HG02763 (cell line): ENCODE measurements at regions not wholly inside any gene's neighbourhood (a gene's known extent, or its start where the extent isn't known, plus 50 kb on each side); places are given as distances from the start of the nearest gene placed in this dataset.
"Not testable (repeated sequence)": the region's sequence is repeated elsewhere in the genome, so short reads cannot be mapped to it uniquely, and the experiment has no call there.

Experiments
- ATAC-seq: cut with Tn5 transposase; IDR thresholded peaks from one replicate; pipeline ENCODE4 v1.9.1; 2021; ENCODE audit warnings: mild to moderate bottlenecking, moderate library complexity; ENCODE audit not compliant: unreplicated experiment

DNA sequence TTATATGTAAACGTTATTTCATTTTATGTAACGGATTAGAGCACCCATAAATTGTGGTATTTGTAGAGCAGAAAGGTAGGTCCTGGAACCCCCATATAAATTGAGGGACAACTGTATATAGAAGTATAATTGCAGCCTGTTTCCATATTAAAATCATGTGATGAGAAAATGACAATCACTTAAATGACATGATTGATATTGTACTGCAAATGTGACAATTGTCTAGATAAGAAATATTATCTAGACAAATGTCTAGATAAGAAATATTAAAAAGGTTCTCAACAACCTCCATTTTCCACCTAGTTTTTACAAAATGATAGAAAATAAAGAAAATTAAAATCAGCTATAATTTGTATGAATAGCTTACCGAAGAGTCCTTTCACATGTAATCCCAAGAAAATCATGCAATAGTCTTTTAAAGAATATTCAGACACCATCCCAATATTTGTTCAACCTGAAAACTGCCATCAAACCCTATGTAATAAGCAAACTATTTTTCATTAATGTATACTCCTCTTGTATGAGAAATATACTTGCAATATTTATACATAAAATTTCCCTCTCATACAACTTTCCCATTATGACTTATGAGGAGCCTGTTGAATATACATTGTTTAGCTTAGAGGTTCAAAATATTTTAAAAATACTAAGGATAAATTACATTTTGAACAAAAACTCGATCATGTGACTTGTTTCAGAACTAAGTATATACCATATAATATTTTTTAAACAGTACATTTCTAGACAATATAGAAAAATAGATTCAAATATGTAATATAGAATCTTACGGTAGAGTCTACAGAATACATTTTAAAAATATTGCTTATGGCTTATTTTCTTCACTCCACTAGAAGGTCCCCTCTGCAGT lies 153.2 kb downstream of the CRPPA start:
- no peak for ATAC-seq

DNA sequence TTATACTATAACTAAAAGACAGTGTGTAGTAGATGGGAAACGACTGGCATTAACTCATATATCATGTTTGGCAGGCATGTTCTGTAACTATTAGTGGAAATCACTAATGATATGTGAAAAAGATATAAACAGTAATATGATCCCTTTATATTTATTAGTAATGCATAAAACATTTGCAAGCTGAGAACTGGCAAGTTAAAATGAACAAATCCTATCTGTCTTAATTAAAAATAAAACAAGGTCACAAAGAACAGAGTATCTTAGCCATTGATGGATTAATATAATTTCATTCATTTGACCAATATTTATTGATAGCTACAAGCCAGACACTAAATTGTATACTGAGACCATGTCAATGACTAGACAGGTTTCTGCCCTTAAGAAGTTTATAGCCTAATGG lies 154.5 kb downstream of the CRPPA start:
- ATAC-seq = no peak

DNA sequence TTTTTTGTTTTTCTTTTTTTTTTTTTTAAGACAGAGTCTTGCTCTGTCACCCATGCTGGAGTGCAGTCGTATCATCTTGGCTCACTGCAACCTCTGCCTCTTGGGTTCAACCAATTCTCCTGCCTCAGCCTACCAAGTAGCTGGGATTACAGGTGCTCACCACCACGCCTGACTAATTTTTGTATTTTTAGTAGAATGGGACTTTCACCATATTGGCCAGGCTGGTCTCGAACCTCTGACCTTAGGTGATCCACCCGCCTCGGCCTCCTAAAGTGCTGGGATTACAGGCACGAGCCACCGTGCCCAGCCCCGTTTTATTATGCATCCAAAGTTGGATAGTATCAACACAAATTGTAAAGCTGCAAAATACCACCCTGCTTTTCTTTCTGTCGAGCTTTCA lies 154.9 kb downstream of the CRPPA start:
- not testable (repeated sequence) for ATAC-seq

DNA sequence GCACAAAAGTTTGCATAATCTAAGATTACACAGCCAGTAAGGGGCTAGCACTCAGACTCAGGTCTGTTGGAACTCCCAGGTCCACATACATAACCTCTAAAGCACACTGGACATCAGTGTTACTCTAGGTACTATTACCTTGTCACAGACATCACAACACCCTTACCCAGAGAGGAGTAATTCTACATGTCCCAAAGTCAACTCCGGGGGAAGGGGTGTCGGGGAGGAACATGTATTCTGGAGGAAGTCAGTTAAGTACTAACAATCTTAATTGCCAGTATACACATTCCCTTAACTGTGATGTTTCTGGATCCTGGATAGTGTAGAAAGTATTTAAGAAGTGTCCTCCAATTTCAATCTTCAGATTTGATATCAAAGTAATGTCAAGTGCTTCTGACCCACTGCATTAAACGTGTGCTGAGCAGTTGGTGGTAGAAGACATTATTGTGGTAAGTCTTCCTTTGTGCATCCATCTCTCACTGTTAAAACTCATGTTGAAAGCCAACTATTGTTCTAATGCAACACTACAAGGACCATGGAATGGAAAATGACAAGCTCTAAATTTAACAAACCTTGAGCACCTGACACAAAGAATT lies 155.4 kb downstream of the CRPPA start:
- no peak for ATAC-seq

DNA sequence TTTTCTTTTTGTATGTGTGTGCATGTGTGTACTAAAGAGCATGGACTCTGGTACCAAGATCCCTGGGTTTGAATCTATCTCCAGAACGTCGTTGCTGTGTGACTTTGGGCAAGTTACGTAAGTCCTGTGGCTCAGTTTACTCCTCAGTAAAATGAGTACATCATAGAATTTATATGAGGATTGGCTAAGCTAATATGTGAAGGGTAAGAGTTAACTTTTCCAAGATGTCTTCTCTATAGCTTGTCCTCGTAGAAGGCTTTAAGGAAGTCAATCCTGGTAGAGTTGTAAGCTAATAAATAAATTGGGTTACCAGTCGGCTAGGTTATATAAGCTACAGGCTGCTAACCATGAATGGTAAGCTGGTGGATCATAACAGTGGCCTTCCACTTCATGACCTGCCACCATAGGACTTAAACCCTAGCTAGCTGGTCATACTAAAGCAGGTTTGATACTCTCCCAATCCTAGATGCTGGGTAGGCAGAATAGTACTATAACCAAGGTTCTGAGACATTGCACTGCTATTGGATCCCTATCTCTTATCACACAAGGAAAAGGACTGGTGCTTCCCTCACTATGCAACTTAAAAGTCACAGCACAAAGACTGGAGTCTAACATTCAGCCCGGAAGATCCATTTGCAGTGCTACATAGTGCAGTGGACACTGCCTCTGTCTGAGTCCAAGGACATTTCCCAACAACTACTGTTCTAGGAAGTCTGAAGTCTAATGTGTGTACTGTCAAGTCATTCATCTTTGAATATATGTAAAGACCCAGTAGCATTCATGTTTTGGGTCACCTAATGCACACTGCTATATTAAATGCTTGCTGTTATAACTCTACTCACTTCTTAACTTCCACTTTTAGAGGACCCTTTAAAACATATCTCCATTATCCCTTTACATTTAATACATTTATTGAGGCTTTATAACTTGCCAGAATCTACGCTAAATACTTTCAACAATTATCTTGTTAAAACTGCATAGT lies 156.2 kb downstream of the CRPPA start:
- ATAC-seq = no peak

DNA sequence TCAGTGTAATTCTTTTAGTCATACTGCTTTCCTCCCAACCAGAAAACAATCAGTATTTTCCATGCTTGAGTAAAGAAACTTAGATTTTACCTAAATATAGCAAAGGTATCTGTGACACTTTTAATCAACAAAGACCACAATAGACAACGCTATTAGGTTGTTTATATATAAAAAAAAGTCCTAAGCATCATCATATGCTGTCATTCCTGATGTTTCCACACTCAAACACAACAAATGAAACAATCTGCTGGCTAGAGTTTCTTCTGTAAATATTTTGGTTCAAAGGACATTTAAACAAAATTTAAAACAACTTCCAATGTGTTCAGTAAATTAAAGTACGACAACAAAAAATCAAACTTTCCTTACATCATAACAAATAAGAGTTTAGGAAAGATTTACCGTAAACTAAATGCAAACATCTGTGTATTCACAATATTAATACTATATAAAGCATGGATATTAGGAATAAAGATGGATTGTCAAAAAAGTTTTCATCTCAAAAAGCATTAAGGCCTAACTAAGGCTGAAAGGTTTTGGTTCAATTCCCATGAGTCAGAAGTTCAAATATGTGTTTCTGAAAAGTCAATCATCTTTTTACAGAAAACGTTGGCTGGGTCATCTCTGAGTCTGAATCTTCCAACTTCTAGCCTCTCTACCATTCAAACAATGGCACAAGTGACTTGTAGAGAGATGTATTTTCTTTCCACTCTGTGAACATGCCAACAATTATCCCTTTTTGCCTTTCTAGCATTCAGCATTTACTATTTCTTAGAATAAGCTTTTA lies 157.1 kb downstream of the CRPPA start:
- ATAC-seq = no peak

DNA sequence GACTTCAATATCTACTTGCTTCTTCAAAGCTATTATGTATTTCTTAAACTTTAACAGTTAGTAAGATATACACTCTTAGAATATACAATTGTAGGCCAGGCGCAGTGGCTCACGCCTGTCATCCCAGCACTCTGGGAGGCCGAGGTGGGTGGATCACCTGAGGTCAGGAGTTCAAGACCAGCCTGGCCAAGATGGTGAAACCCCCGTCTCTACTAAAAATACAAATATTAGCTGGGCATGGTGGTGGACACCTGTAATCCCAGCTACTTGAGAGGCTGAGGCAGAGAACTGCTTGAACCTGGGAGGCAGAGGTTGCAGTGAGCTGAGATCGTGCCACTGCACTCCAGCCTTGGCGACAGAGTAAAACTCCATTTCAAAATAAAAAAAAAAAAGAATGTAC lies 158.0 kb downstream of the CRPPA start:
- not testable (repeated sequence) for ATAC-seq

DNA sequence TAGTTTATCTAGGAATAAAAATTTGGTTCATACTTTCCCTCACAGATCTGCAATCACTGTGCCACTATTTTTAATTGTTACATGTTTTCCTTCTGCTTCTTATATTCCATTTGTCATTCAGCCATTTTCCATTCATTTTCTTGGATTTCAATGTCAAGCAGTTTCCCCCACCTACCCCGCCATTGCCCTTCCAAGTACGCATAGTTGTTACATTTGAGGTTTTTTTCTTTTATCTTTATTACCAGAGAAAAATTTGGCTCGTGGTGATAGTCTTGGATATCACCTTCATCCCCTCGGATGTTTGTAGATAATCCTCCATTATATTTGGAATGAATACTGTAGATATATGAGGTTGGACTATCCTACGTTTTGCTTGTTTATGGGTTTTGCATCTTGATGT lies 159.7 kb downstream of the CRPPA start:
- no peak for ATAC-seq

DNA sequence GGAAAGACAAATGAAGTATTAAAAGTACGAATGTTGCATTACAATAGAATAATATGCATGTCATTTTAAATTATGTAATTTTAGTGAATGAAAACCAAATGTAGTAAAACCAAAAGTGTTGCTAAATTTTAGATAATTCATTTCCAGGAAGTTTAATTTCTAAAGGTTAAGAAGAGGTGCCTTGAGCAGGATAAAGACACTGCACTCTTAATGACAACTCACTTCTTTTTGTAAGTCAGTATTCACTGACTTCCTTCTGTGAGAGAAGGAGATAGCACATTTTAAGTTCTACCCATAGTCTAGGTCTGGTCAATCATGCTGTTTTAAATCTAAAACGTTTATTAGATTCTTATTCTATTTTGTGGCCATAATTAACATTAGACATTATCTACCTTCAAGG lies 160.2 kb downstream of the CRPPA start:
- ATAC-seq = no peak

DNA sequence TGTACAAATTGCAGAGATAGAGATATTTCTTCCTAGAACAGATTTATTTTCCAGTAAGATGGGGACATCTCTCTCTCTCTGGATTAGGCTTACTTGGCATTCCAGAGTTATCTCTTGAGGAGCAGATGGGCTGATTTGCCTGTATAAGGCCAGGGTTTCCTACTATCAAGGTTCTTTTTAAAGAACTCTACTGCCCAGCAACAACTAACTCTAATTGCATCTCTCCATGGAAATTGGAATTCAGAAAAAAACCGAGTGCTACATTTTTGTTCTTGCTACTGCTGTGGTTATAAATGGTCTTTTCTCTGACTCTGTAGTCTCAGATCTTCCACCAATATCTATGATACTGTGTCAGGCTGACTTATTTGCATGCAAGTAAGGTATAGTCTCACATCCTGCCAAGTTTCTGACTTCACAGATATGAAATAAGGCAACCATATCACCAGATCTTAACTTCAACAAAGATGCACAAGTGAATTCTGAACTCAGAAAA lies 161.1 kb downstream of the CRPPA start:
- ATAC-seq = no peak

DNA sequence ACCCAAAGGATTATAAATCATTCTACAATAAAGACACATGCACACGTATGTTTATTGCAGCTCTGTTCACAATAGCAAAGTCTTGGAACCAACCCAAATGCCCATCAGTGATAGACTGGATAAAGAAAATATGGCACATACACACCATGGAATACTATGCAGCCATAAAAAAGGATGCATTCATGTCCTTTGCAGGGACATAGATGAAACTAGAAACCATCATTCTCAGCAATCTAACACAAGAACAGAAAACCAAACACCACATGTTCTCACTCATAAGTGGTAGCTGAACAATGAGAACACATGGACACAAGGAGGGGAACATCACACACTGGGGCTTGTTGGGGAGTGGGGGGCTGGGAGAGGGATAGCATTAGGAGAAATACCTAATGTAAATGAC lies 164.9 kb downstream of the CRPPA start:
- not testable (repeated sequence) for ATAC-seq

DNA sequence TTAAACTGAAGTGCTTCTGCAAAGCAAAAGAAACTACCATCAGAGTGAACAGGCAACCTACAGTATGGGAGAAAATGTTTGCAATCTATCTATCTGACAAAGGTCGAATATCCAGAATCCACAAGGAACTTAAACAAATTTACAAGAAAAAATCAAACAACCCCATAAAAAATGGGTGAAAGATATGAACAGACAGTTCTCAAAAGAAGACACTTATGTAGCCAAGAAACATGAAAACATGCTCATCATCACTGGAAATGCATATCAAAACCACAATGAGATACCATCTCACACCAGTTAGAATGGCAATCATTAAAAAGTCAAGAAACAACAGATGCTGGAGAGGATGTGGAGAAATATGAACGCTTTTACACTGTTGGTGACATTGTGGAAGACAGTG lies 165.4 kb downstream of the CRPPA start:
- not testable (repeated sequence) for ATAC-seq

DNA sequence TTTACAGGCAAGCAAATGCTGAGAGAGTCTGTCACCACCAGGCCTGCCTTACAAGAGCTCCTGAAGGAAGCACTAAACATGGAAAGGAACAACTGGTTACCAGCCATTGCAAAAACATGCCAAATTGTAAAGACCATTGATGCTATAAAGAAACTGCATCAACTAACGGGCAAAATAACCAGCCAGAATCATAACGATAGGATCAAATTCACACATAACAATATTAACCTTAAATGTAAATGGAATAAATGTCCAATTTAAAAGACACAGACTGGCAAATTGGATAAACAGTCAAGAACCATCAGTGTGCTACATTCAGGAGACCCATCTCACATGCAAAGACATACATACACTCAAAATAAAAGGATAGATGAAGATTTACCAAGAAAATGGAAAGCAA lies 170.7 kb downstream of the CRPPA start:
- not testable (repeated sequence) for ATAC-seq

DNA sequence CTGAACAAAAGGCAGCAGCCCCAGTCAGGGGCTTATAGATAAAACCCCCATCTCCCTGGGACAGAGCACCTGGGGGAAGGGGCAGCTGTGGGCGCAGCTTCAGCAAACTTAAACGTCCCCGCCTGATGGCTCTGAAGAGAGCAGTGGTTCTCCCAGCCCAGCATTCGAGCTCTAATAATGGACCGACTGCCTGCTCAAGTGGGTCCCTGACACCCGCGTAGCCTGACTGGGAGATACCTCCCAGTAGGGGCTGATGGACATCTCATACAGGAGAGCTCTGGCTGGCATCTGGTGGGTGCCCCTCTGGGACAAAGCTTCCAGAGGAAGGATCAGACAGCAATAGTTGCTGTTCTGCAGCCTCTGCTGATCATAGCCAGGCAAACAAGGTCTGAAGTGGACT lies 172.1 kb downstream of the CRPPA start:
- not testable (repeated sequence) for ATAC-seq

DNA sequence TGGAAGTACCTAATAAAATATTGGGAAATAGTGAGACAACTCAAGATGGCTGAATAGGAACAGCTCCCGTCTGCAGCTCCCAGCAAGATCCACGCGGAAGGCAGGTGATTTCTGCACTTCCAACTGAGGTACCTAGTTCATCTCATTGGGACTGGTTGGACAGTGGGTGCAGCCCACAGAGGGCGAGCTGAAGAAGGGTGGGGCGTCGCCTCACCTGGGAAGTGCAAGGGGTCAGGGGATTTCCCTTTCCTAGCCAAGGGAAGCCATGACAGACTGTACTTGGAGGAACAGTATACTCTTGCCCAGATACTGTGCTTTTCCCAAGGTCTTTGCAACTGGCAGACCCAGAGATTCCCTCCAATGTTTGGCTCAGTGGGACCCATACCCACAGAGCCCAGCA lies 172.8 kb downstream of the CRPPA start:
- ATAC-seq = not testable (repeated sequence)

DNA sequence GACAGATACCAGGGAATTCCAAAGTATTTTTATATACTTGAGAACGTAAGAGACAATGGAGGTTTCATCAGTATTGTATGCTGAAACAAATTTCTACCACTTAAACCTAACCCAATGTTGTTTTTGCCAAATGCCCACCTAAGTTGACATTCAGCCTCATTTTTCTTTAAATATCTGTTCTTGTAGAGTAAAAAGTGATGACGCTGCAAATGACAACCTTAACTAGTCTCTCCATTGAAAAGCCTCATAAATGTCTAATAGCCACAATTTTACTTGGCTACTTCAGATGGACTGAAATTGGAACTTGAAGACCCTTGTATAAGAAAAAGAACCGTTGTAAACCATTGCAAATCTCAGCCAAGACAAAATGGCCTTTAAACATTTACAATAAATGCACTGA lies 176.9 kb downstream of the CRPPA start:
- no peak for ATAC-seq

DNA sequence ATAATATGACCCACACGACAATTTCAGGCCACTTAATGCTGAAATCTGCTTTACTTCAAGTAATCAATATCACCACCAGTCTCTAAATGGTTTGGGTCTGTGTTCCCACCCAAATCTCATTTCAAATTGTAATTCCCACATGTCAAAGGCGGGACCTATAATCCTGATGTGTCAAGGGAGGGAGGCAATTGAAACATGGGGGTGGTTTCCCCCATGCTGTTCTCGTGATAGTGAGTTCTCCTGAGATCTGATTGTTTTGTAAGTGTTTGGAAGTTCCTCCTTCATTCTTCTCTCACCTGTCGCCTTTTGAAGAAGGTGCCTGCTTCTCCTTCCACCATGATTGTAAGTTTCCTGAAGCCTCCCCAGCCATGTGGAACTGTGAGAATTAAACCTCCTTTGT lies 178.4 kb downstream of the CRPPA start:
- no peak for ATAC-seq

DNA sequence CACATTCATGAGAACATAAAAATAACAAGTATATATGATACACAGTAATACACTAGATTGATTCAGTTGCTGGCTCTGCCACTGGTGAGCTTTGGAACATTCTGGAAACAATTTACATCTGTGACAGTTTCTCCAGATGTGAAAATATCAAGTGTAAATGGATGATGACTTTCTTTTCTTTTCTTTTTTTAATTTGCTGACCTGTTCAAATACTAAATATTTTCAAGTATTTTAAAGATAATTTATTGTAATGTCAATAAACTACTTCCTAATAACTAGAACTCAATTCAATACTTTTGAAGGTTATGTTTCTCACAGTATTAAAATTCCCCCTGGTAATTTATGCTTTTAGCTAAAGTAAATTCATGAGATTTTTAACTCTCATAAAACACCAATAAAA lies 180.3 kb downstream of the CRPPA start:
- no peak for ATAC-seq

DNA sequence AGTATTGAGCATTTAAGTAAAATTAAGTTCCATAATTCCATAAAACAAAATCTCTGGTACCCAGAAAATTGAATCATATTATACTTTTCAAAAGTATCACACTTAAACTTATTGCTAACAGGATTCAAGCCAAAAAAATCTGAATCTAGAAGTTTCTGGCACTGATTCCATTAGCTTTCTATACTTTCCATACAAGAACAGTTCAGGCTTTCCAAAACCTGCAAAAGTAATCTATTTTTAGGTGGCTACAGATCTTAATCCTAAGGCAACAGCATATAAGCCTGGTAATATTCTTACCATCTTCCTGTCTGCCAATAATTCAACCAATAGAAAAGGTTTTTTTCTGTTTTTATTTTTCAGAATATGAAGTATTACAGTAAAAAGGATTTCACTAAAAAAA lies 185.0 kb downstream of the CRPPA start:
- no peak for ATAC-seq
